ENCODE measurements at regions not wholly inside any gene's neighbourhood (a gene's known extent, or its start where the extent isn't known, plus 50 kb on each side); places are given as distances from the start of the nearest gene placed in this dataset.

DNA sequence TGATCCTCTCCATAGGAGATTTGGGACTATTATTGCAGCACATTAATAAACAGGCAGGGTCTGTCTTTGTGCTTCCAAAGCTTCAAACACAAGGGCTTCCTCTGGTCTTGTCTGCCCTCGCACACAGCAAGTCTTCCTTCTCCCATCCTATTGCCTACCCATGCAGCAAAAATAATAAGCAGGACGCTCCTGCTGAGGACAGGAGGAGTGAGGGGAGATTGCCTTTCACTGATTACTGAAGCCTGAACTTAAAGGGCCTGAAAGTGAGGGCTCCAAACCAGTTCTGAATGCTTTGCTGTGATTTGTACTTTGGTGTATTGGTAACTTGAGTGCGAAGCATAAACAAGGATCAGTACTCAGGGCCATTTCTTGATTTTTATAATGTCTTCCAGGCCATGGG, 197.6 kb upstream of the XYLT1 start:
- no peaks in the 10 kb centered on the region for H3K36me3 ChIP-seq (ENCODE audit: control insufficient read depth in 1 of 2, insufficient read depth in 2 of 2, low read length in 2 of 2)
- H3K27me3 ChIP-seq (ENCODE audit: low read depth, low read length): no peaks in the 10 kb centered on the region
- no peak overlapping the region for H3K4me3 ChIP-seq (ENCODE audit: low read depth in 1 of 2, low read length in 2 of 2)
- H3K27ac ChIP-seq (ENCODE audit: low read length): no peak overlapping the region
- H3K4me1 ChIP-seq (ENCODE audit: control insufficient read depth in 1 of 2, insufficient read depth in 2 of 2, low read length in 2 of 2): no peaks in the 10 kb centered on the region
- no peaks in the 10 kb centered on the region for H3K9me3 ChIP-seq (ENCODE audit: control insufficient read depth in 1 of 2, low read length in 2 of 2)

GRCh38 chr16:17666293-17666692, 195.5 kb upstream of the XYLT1 start:
- H3K4me3 ChIP-seq (ENCODE audit: low read depth in 1 of 2, low read length in 2 of 2): no peak overlapping the region
- H3K27me3 ChIP-seq (ENCODE audit: low read depth, low read length): no peaks in the 10 kb centered on the region
- no peaks in the 10 kb centered on the region for H3K9me3 ChIP-seq (ENCODE audit: control insufficient read depth in 1 of 2, low read length in 2 of 2)
- no peaks in the 10 kb centered on the region for H3K36me3 ChIP-seq (ENCODE audit: control insufficient read depth in 1 of 2, insufficient read depth in 2 of 2, low read length in 2 of 2)
- no peak overlapping the region for H3K27ac ChIP-seq (ENCODE audit: low read length)
- H3K4me1 ChIP-seq (ENCODE audit: control insufficient read depth in 1 of 2, insufficient read depth in 2 of 2, low read length in 2 of 2): no peaks in the 10 kb centered on the region

- no peak overlapping the region for H3K4me3 ChIP-seq (ENCODE audit: low read depth in 1 of 2, low read length in 2 of 2)
- no peaks in the 10 kb centered on the region for H3K9me3 ChIP-seq (ENCODE audit: control insufficient read depth in 1 of 2, low read length in 2 of 2)
- no peaks in the 10 kb centered on the region for H3K4me1 ChIP-seq (ENCODE audit: control insufficient read depth in 1 of 2, insufficient read depth in 2 of 2, low read length in 2 of 2)
- H3K27ac ChIP-seq (ENCODE audit: low read length): no peak overlapping the region
- H3K36me3 ChIP-seq (ENCODE audit: control insufficient read depth in 1 of 2, insufficient read depth in 2 of 2, low read length in 2 of 2): no peaks in the 10 kb centered on the region
- no peaks in the 10 kb centered on the region for H3K27me3 ChIP-seq (ENCODE audit: low read depth, low read length)
Observed at GRCh38 chr16:17658881-17659280, 188.1 kb upstream of the XYLT1 start.

DNA sequence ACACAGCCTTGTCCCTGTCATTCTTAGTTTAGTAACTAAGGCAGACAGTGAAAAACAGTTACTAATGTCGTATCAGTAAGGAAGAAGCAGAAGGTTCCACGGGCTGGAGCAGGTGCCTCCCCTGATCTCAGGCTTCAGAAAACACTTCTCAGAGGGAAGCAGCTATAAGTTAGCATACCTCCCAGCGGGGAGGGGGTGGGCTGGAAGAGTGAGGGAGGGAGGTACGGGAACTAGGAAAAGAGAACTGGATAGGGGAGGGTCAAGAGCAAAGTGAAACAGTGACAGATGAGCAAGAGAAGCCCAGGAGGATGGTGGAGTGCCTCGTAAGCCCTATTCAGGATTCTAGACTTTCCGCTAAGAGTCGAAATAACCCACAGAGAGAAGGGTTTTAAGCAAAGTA, 186.3 kb upstream of the XYLT1 start:
- Histone ChIP-seq H3K27me3 (ENCODE audit: low read depth, low read length) (no peaks in the 10 kb centered on the region), H3K4me1 (ENCODE audit: control insufficient read depth in 1 of 2, insufficient read depth in 2 of 2, low read length in 2 of 2) (peaks cover 0 to 3% of the 10 kb centered on the region in 2 donors), H3K9me3 (ENCODE audit: control insufficient read depth in 1 of 2, low read length in 2 of 2) (no peaks in the 10 kb centered on the region), H3K36me3 (ENCODE audit: control insufficient read depth in 1 of 2, insufficient read depth in 2 of 2, low read length in 2 of 2) (no peaks in the 10 kb centered on the region), H3K27ac (ENCODE audit: low read length) (no peak overlapping the region), H3K4me3 (ENCODE audit: low read depth in 1 of 2, low read length in 2 of 2) (no peak overlapping the region)

DNA sequence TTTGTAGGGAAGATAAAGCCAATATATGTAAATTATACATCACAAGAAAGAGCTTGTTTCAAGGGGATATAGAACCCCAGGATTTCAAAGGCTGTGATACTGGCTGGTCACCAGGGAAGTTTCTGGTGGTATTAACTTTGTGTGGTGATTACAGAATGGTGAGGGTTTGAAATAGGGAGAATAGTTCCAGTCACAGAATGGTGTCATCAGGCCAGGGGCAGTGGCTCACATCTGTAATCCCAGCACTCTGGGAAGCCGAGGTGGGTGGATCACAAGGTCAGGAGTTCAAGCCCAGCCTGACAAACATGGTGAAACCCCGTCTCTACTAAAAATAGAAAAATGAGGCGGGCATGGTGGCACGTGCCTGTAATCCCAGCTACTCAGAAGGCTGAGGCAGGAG, 183.8 kb upstream of the XYLT1 start:
- H3K27me3 ChIP-seq (ENCODE audit: low read depth, low read length): no peaks in the 10 kb centered on the region
- peaks cover 0 to 3% of the 10 kb centered on the region in 2 donors for H3K4me1 ChIP-seq (ENCODE audit: control insufficient read depth in 1 of 2, insufficient read depth in 2 of 2, low read length in 2 of 2)
- H3K9me3 ChIP-seq (ENCODE audit: control insufficient read depth in 1 of 2, low read length in 2 of 2): no peaks in the 10 kb centered on the region
- no peak overlapping the region for H3K4me3 ChIP-seq (ENCODE audit: low read depth in 1 of 2, low read length in 2 of 2)
- H3K27ac ChIP-seq (ENCODE audit: low read length): no peak overlapping the region
- no peaks in the 10 kb centered on the region for H3K36me3 ChIP-seq (ENCODE audit: control insufficient read depth in 1 of 2, insufficient read depth in 2 of 2, low read length in 2 of 2)

DNA sequence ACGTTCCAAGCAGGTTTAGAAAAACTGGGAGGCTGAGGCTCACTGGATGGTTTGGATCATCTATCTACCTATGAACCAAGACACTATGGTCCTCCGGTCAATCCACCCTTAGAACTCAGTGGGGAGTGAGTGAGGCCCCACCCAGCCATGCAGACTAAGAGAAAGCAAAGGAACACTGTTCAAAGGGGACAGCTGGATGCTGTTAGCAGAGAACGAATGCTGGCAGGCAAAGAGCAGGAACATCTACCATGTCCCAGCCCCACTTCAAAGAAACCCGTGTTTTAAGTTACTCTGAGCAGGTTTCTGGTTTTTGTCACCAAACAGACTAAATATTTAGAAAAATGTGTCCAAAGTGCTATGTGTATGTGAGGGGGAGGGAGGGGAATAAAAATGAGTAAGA, 183.4 kb upstream of the XYLT1 start:
- no peaks in the 10 kb centered on the region for H3K9me3 ChIP-seq (ENCODE audit: control insufficient read depth in 1 of 2, low read length in 2 of 2)
- H3K4me3 ChIP-seq (ENCODE audit: low read depth in 1 of 2, low read length in 2 of 2): no peak overlapping the region
- H3K27ac ChIP-seq (ENCODE audit: low read length): no peak overlapping the region
- H3K27me3 ChIP-seq (ENCODE audit: low read depth, low read length): no peaks in the 10 kb centered on the region
- H3K36me3 ChIP-seq (ENCODE audit: control insufficient read depth in 1 of 2, insufficient read depth in 2 of 2, low read length in 2 of 2): no peaks in the 10 kb centered on the region
- peaks cover 0 to 3% of the 10 kb centered on the region in 2 donors for H3K4me1 ChIP-seq (ENCODE audit: control insufficient read depth in 1 of 2, insufficient read depth in 2 of 2, low read length in 2 of 2)

GRCh38 chr16:17647879-17648872, 177.4 kb upstream of the XYLT1 start:
- Histone ChIP-seq H3K4me1 (ENCODE audit: control insufficient read depth in 1 of 2, insufficient read depth in 2 of 2, low read length in 2 of 2) (no peaks in the 10 kb centered on the region), H3K27ac (ENCODE audit: low read length) (no peak overlapping the region), H3K9me3 (ENCODE audit: control insufficient read depth in 1 of 2, low read length in 2 of 2) (peaks cover 0 to 8% of the 10 kb centered on the region in 2 donors), H3K4me3 (ENCODE audit: low read depth in 1 of 2, low read length in 2 of 2) (no peak overlapping the region), H3K27me3 (ENCODE audit: low read depth, low read length) (no peaks in the 10 kb centered on the region), H3K36me3 (ENCODE audit: control insufficient read depth in 1 of 2, insufficient read depth in 2 of 2, low read length in 2 of 2) (no peaks in the 10 kb centered on the region)

DNA sequence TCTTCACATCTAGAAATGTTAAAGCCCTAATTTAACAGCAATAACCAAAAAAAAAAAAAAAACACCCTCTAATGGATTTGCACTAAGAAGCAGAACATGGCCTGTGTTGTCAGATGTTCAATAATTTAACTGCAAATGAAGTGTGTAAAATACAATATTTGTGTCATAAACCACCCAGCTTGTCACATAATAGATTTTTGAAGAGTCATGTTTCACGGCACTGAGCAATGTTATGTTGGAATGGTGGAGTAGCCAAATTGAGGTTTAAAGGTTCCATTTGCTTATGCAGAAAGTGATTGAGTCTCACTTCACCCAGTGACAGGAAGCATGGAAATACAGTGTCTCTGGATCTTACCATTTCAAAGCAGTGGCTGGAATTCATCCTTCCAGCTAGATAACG, 173.2 kb upstream of the XYLT1 start:
- Histone ChIP-seq H3K4me1 (ENCODE audit: control insufficient read depth in 1 of 2, insufficient read depth in 2 of 2, low read length in 2 of 2) (no peaks in the 10 kb centered on the region), H3K27ac (ENCODE audit: low read length) (no peak overlapping the region), H3K27me3 (ENCODE audit: low read depth, low read length) (no peaks in the 10 kb centered on the region), H3K9me3 (ENCODE audit: control insufficient read depth in 1 of 2, low read length in 2 of 2) (peaks cover 0 to 8% of the 10 kb centered on the region in 2 donors), H3K36me3 (ENCODE audit: control insufficient read depth in 1 of 2, insufficient read depth in 2 of 2, low read length in 2 of 2) (no peaks in the 10 kb centered on the region), H3K4me3 (ENCODE audit: low read depth in 1 of 2, low read length in 2 of 2) (no peak overlapping the region)

- Histone ChIP-seq H3K4me1 (ENCODE audit: control insufficient read depth in 1 of 2, insufficient read depth in 2 of 2, low read length in 2 of 2) (no peaks in the 10 kb centered on the region), H3K4me3 (ENCODE audit: low read depth in 1 of 2, low read length in 2 of 2) (no peak overlapping the region), H3K9me3 (ENCODE audit: control insufficient read depth in 1 of 2, low read length in 2 of 2) (peaks cover 0 to 8% of the 10 kb centered on the region in 2 donors), H3K36me3 (ENCODE audit: control insufficient read depth in 1 of 2, insufficient read depth in 2 of 2, low read length in 2 of 2) (no peaks in the 10 kb centered on the region), H3K27me3 (ENCODE audit: low read depth, low read length) (no peaks in the 10 kb centered on the region), H3K27ac (ENCODE audit: low read length) (no peak overlapping the region)
Observed at GRCh38 chr16:17641990-17642389, 171.2 kb upstream of the XYLT1 start.

DNA sequence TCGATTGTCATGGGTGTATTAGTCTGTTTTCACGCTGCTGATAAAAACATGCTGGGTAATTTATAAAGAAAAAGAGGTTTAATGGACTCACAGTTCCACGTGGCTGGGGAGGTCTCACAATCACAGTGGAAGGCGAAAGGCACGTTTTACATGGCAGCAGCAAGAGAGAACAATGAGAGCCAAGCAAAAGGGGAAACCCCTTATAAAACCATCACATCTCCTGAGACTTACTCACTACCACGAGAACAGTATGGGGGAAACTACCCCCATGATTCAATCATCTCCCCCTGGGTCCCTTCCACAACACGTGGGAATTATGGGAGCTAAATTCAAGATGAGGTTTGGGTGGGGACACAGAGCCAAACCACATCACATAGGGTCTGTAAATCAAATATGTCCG, 167.4 kb upstream of the XYLT1 start:
- H3K36me3 ChIP-seq (ENCODE audit: control insufficient read depth in 1 of 2, insufficient read depth in 2 of 2, low read length in 2 of 2): no peaks in the 10 kb centered on the region
- H3K4me1 ChIP-seq (ENCODE audit: control insufficient read depth in 1 of 2, insufficient read depth in 2 of 2, low read length in 2 of 2): no peaks in the 10 kb centered on the region
- no peak overlapping the region for H3K4me3 ChIP-seq (ENCODE audit: low read depth in 1 of 2, low read length in 2 of 2)
- H3K9me3 ChIP-seq (ENCODE audit: control insufficient read depth in 1 of 2, low read length in 2 of 2): no peaks in the 10 kb centered on the region
- H3K27me3 ChIP-seq (ENCODE audit: low read depth, low read length): no peaks in the 10 kb centered on the region
- H3K27ac ChIP-seq (ENCODE audit: low read length): no peak overlapping the region

- no peaks in the 10 kb centered on the region for H3K9me3 ChIP-seq (ENCODE audit: control insufficient read depth in 1 of 2, low read length in 2 of 2)
- H3K27me3 ChIP-seq (ENCODE audit: low read depth, low read length): no peaks in the 10 kb centered on the region
- no peaks in the 10 kb centered on the region for H3K4me1 ChIP-seq (ENCODE audit: control insufficient read depth in 1 of 2, insufficient read depth in 2 of 2, low read length in 2 of 2)
- H3K36me3 ChIP-seq (ENCODE audit: control insufficient read depth in 1 of 2, insufficient read depth in 2 of 2, low read length in 2 of 2): no peaks in the 10 kb centered on the region
- H3K4me3 ChIP-seq (ENCODE audit: low read depth in 1 of 2, low read length in 2 of 2): no peak overlapping the region
- no peak overlapping the region for H3K27ac ChIP-seq (ENCODE audit: low read length)
Observed at GRCh38 chr16:17635183-17635582, 164.4 kb upstream of the XYLT1 start.
